Heart left ventricle (tissue), 13 donors: ENCODE measurements at regions not wholly inside any gene's neighbourhood (a gene's known extent, or its start where the extent isn't known, plus 50 kb on each side); places are given as distances from the start of the nearest gene placed in this dataset.

Source experiments
- POLR2A ChIP-seq, 2 donors: fragments of 450-650 bp; IDR thresholded peaks; one replicate each; pipeline ENCODE4 v1.6.1; 2017; ENCODE audit warnings: antibody characterized with exemption in 2 of 2, mild to moderate bottlenecking in 2 of 2, moderate library complexity in 2 of 2
- TF ChIP-seq, protein P1 (sequence below), 12 donors: fragments of 200-600 bp; sonication (generic) in 4 of 12; IDR thresholded peaks; one replicate each; pipeline versions ENCODE4 v1.5.0 to v1.8.0; 2018 to 2022; ENCODE audit warnings: antibody characterized with exemption in 12 of 12, mild to moderate bottlenecking in 5 of 12
- donor health status: ischemic (EF 13 %, LVEDD 7.1; RV severe dilation, severe dysfunction).
- donor health status: DM: no; HTN: yes; CAD: no.
- donor health status: DM: no; HTN: no; CAD: no.
- donor health status: ischemic (EF 25% LVEDD 6.9; RV normal size, moderate dysfunction).
- donor health status: ischemic (EF 25% LVEDD 5.7; RV mildly dilated, moderate dysfunction).
- donor health status: ischemic (EF 35%, LVEDD 5.7; RV mildly dilated, moderate dysfunction).
- donor health status: nonischemic (EF 11% LVEDD 7.7; RV severe dilation, severe dysfunction).
- donor health status: DM: yes; HTN: yes; CAD: no.
- donor health status: PGD.
- donor health status: ischemic (EF 29% LVEDD 5.4; RV normal size, mild dysfunction).
- donor health status: nonischemic (EF 23%, LVEDD 6.1; RV moderate dilation, normal function).

GRCh38 chr13:79062291-79062690, 343.8 kb downstream of the RBM26 start:
- TF ChIP-seq, protein P1, sequence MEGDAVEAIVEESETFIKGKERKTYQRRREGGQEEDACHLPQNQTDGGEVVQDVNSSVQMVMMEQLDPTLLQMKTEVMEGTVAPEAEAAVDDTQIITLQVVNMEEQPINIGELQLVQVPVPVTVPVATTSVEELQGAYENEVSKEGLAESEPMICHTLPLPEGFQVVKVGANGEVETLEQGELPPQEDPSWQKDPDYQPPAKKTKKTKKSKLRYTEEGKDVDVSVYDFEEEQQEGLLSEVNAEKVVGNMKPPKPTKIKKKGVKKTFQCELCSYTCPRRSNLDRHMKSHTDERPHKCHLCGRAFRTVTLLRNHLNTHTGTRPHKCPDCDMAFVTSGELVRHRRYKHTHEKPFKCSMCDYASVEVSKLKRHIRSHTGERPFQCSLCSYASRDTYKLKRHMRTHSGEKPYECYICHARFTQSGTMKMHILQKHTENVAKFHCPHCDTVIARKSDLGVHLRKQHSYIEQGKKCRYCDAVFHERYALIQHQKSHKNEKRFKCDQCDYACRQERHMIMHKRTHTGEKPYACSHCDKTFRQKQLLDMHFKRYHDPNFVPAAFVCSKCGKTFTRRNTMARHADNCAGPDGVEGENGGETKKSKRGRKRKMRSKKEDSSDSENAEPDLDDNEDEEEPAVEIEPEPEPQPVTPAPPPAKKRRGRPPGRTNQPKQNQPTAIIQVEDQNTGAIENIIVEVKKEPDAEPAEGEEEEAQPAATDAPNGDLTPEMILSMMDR (IDR thresholded peaks at IDR 0.05) = no peak
- no peak for TF ChIP-seq POLR2A (IDR thresholded peaks at IDR 0.05)
